ENCODE measurements at regions not wholly inside any gene's neighbourhood (a gene's known extent, or its start where the extent isn't known, plus 50 kb on each side); places are given as distances from the start of the nearest gene placed in this dataset.

DNA sequence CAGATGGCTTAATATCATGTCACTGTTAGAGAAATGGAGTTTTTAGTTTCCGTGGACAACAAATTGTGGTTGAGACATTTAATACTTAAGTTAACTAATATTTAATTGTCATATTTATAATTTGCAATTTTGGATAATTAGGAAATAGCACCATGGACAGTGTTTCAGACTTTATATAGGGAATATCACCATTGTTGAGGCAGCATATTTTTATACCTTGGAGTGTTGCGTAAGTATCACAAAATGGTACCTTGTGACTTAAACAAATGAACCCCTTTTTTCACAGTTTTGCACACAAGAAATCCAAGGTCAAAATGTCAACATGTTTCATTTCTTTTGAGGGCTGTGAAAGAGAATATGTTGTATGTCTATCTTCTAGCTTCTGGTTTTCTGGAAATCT is 539.9 kb downstream of the TECRL start:
- TF ChIP-seq POLR2A (IDR thresholded peaks at IDR 0.05), result no peak
- no peak for TF ChIP-seq CTCF (IDR thresholded peaks at IDR 0.05)

Data from uterus (tissue), 2 donors.